Right lobe of liver (tissue), 6 donors: ENCODE measurements at regions not wholly inside any gene's neighbourhood (a gene's known extent, or its start where the extent isn't known, plus 50 kb on each side); places are given as distances from the start of the nearest gene placed in this dataset.

Experiments used
- ATAC-seq, 4 donors: fragments of 200-7000 bp; cut with Tn5 transposase; one replicate each; pipeline ENCODE4 v1.9.1; 2020; ENCODE audit warnings: mild to moderate bottlenecking in 4 of 4, moderate library complexity in 4 of 4
- DNase-seq, 3 donors: peaks; one replicate each; pipeline ENCODE4 v3.0.0-alpha.2; 2020
- H3K27ac ChIP-seq, 3 donors: fragments of 200-600 bp; one replicate each; pipeline ENCODE4 v1.8.0; 2022
- H3K27me3 ChIP-seq, 2 donors: fragments of 200-600 bp; one replicate each; pipeline ENCODE4 v1.8.0; 2022
- H3K36me3 ChIP-seq, 4 donors: fragments of 200-600 bp; sonication (generic) in 1 of 4; one replicate each; pipeline versions ENCODE4 v1.5.1 to v1.8.0; 2017 to 2022; ENCODE audit warnings: control low read depth in 1 of 4
- H3K4me1 ChIP-seq, 4 donors: fragments of 200-600 bp; sonication (generic) in 1 of 4; one replicate each; pipeline versions ENCODE4 v1.5.1 to v1.8.0; 2017 to 2022; ENCODE audit warnings: control low read depth in 1 of 4
- H3K4me3 ChIP-seq, 3 donors: fragments of 200-600 bp; one replicate each; pipeline ENCODE4 v1.8.0; 2022
- H3K9me3 ChIP-seq, 4 donors: fragments of 200-600 bp; sonication (generic) in 1 of 4; one replicate each; pipeline versions ENCODE4 v1.5.1 to v1.8.0; 2017 to 2022; ENCODE audit warnings: control low read depth in 1 of 4
- CTCF ChIP-seq, 4 donors: fragments of 200-600 bp in 3 of 4; fragments of 450-650 bp in 1 of 4; IDR thresholded peaks; one replicate each; pipeline versions ENCODE4 v1.5.1 to v1.8.0; 2016 to 2022; ENCODE audit warnings: antibody characterized with exemption in 4 of 4, mild to moderate bottlenecking in 2 of 4
- POLR2A ChIP-seq: fragments of 450-650 bp; IDR thresholded peaks from one replicate; pipeline ENCODE4 v1.6.1; 2017; ENCODE audit warnings: antibody characterized with exemption, mild to moderate bottlenecking
- WGBS: methylation state at CpG from one replicate; pipeline ENCODE4 v1.1.6; 2018; ENCODE audit warnings: low coverage, low lambda C conversion rate; ENCODE audit not compliant: insufficient coverage; ENCODE audit errors: missing lambda C conversion rate; 5-methylcytosine and 5-hydroxymethylcytosine counted together
- intact Hi-C, 2 donors: fragments of 100-400 bp; cut with DNase I; formaldehyde crosslinking; loops; one replicate each; pipeline versions ENCODE4 v1.11.2 to v1.14.1; 2022
- donor health status: DM: no; HTN: yes; CAD: no.
- donor health status: DM: no; HTN: no; CAD: no.
- donor health status: DM: no; HTN: no; CAD: no.
- donor health status: DM: no; HTN: yes; CAD: no.
- donor health status: DM: no; HTN: yes; CAD: no.

DNA sequence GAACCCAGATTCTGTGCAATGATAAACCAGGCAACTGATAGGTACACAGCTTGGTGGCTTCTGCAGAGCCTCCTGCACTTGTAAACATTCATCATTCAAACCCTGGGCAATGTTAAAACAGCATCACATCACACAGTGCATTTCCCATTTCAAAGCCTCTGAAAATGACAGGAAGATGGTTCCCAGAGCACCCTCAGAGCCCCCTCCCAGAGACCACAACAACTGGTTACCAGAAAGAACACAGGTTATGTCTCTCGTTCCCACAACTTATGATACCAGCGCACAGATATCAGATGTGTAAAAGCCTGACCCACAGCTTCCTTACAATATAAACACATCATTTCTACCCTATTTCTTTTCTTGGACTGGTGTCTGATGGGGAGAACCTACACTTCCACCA is 248.7 kb downstream of the AUH start:
- TF ChIP-seq CTCF (IDR thresholded peaks at IDR 0.05), result no peak
- TF ChIP-seq POLR2A, result no peak
- WGBS, result 76% methylated on average over 2 of the region's 2 CpGs
- DNase-seq, result no peak
- Histone ChIP-seq H3K27ac (no peak overlapping the region), H3K36me3 (no peaks in the 10 kb centered on the region), H3K9me3 (peaks cover 0 to 7% (median 0%) of the 10 kb centered on the region in 4 donors), H3K27me3 (no peaks in the 10 kb centered on the region), H3K4me3 (no peak overlapping the region), H3K4me1 (peaks cover 0 to 8% (median 0%) of the 10 kb centered on the region in 4 donors)
- ATAC-seq, result no peak
- intact Hi-C loops, result no loop called here

- intact Hi-C loops, result no loop called here
- no peaks in the 10 kb centered on the region for H3K36me3 ChIP-seq
- peaks cover 0 to 8% (median 0%) of the 10 kb centered on the region in 4 donors for H3K4me1 ChIP-seq
- ATAC-seq (no peak), DNase-seq (no peak)
- H3K4me3 ChIP-seq, result no peak overlapping the region
- H3K9me3 ChIP-seq, result peaks cover 0 to 7% (median 0%) of the 10 kb centered on the region in 4 donors
- H3K27me3 ChIP-seq, result no peaks in the 10 kb centered on the region
- H3K27ac ChIP-seq, result no peak overlapping the region
- TF ChIP-seq POLR2A, result no peak
- no peak for TF ChIP-seq CTCF (IDR thresholded peaks at IDR 0.05)
- 43% methylated on average over 1 of the region's 1 CpG for WGBS
These were observed 247.3 kb downstream of the AUH start for GRCh38 chr9:91114450-91114849.

GRCh38 chr9:91116211-91116610 is 245.5 kb downstream of the AUH start:
- Histone ChIP-seq H3K4me1 (peaks cover 0 to 8% (median 0%) of the 10 kb centered on the region in 4 donors), H3K36me3 (no peaks in the 10 kb centered on the region), H3K9me3 (no peaks in the 10 kb centered on the region), H3K27ac (no peak overlapping the region), H3K27me3 (no peaks in the 10 kb centered on the region), H3K4me3 (no peak overlapping the region)
- ATAC-seq (peak in 1 of 4 donors; percentile 42), DNase-seq (no peak)
- WGBS, result 27% methylated on average over 2 of the region's 3 CpGs
- intact Hi-C loops, result no loop called here
- no peak for TF ChIP-seq CTCF (IDR thresholded peaks at IDR 0.05)
- TF ChIP-seq POLR2A, result no peak

GRCh38 chr9:91116711-91117110 is 245.0 kb downstream of the AUH start:
- no peak overlapping the region for H3K27ac ChIP-seq
- intact Hi-C loops, result no loop called here
- 100% methylated on average over 1 of the region's 5 CpGs for WGBS

GRCh38 chr9:91117474-91117891 is 244.2 kb downstream of the AUH start:
- TF ChIP-seq POLR2A (no peak), CTCF (IDR thresholded peaks at IDR 0.05) (no peak)
- DNase-seq, result no peak
- intact Hi-C loops, result no loop called here
- H3K36me3 ChIP-seq, result no peaks in the 10 kb centered on the region
- no peak overlapping the region for H3K27ac ChIP-seq
- no peaks in the 10 kb centered on the region for H3K9me3 ChIP-seq
- WGBS, result 77% methylated on average over 8 of the region's 29 CpGs
- peak overlapping the region in 1 of 3 donors; percentile 41 for H3K4me3 ChIP-seq
- ATAC-seq, result no peak
- H3K4me1 ChIP-seq, result peaks cover 0 to 8% (median 0%) of the 10 kb centered on the region in 4 donors
- H3K27me3 ChIP-seq, result no peaks in the 10 kb centered on the region

More at GRCh38 chr9:91116711-91117110, 245.0 kb downstream of the AUH start:
- Histone ChIP-seq H3K4me3 (no peak overlapping the region), H3K9me3 (no peaks in the 10 kb centered on the region), H3K36me3 (no peaks in the 10 kb centered on the region), H3K4me1 (peaks cover 0 to 8% (median 0%) of the 10 kb centered on the region in 4 donors), H3K27me3 (no peaks in the 10 kb centered on the region)
- TF ChIP-seq POLR2A, result no peak
- no peak for DNase-seq
- ATAC-seq, result no peak
